ENCODE measurements at regions not wholly inside any gene's neighbourhood (a gene's known extent, or its start where the extent isn't known, plus 50 kb on each side); places are given as distances from the start of the nearest gene placed in this dataset.
A peak's percentile ranks its signal among the peaks of the same experiment; 100 is the strongest.
"Not testable (repeated sequence)": the region's sequence is repeated elsewhere in the genome, so short reads cannot be mapped to it uniquely, and the experiment has no call there.

DNA sequence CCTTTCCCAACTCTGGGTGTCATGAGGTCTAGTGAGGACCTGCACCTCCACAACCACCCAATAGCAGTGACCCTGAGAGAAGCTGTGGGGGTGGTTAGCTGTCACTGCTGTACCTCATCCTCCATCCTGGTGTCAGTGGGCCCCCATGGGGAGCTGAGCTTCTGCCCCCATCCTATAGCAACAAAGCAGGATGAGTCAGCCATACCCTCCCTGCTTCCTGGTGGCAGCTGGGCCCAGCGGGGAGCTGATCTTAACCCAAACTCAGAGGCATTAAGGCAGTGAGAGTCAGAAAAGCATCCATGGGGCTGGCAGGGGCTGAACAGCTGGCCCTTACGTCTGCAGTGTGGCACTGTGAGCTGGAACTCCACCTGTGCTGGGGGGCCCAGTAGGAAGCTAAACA, 247.8 kb upstream of the HDAC4 start:
- no peak for DNase-seq (ENCODE audit: low read depth)

DNA sequence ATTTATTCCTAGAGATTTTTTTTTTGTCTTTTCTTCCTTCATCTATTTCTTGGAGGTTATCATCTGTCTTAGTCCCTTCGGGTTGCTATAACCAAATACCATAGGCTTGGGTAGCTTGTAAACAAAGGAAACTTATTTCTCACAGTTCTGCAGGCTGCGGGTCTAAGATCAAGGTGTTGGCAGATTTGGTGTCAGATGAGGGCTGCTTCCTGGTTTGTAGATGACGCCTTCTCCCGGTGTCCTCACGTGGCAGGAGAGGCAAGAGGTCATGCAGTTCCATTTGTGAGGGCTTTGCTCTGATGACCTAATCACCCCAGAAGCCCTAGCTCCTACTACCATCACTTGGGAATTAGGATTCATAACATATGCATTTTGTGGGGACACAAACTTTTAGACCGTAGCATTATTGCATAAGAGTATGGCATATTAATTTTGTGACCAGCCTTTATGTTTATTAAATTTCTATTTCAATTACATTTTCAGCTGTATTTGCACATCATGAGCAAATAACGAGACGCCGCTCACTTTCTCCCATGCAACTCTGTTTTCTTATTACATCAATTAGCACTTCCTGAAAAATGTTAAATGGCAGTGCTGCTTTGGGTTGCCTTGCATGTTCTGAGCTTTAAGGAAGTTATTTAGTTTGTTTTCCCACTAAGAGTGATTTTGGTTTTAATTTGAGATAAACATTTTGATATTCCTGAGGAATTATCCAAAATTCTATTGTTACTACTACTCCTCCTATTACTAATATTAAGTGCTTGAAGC, 246.4 kb upstream of the HDAC4 start:
- no peak for DNase-seq (ENCODE audit: low read depth)

DNA sequence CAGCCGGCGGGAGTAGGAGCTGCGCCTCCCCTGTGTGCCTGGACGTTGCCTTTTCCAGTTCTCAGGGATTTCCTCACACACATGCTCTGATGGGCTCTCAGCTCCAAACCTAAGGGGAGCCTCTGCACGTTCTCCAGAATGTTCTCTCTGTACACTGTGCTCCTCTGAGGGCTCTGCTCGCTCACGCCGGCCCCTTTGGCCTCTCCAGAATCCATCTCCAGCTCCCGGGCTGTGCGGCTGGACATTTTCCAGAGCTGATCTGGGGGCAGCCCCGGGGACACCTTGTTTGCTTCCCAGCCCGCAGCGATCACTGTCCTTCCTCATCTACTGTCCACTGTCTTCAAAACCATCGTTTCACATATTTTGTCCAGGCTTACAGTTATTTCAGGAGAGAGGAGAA, 245.4 kb upstream of the HDAC4 start:
- no peak for DNase-seq (ENCODE audit: low read depth)

DNA sequence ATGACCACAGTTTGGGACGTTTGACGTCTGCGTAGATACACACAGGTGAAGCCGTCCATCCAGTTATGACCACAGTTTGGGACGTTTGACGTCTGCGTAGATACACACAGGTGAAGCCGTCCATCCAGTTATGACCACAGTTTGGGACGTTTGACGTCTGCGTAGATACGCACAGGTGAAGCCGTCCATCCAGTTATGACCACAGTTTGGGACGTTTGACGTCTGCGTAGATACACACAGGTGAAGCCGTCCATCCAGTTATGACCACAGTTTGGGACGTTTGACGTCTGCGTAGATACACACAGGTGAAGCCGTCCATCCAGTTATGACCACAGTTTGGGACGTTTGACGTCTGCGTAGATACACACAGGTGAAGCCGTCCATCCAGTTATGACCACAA, 243.8 kb upstream of the HDAC4 start:
- not testable (repeated sequence) for DNase-seq (ENCODE audit: low read depth)

DNA sequence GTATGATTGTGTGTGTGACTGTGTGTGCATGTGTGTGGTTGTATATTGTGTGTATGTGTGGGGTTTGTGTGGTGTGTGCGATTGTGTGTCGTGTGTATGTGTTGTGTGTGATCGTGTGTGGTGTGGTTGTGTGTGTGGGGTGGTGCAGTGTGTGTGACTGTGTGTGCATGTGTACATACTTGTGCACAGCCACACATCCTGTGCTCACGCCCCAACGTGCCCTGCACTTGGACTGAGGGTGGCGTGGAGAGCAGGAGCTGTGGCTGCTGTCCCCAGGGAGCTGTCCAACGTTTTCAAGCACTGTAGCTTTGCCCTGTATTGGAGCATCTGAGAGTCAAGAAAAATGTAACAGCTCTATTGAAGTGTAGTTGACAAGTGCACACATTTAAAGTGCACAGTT, 243.2 kb upstream of the HDAC4 start:
- DNase-seq (ENCODE audit: low read depth), result no peak

DNA sequence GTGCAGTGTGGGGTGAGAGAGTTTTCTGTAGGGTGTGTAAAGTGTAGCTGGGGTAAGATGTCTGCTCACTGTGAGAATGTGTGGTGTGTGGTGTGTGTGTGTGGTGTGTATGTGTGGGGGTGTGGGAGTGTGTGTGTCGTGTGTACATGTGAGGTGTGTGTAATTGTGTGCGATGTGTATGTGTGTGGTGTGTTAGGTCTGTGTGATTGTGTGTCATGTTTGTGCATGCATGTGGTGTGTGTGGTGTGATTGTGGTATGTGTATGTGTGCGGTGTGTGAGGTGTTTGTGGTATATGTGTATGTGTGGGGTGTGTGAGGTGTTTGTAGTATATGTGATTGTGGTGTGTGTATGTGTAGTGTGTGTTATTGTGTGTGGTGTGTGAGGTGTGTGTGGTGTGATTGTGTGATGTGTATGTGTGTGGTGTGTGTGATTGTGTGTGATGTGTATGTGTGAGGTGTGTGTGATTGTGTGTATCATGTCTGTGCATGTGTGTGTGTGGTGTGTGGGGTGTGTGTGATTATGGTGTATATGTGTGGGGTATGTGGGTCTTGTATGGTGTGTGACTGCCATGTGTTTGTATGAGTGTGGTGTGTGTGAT, 241.7 kb upstream of the HDAC4 start:
- DNase-seq (ENCODE audit: low read depth), result no peak

DNA sequence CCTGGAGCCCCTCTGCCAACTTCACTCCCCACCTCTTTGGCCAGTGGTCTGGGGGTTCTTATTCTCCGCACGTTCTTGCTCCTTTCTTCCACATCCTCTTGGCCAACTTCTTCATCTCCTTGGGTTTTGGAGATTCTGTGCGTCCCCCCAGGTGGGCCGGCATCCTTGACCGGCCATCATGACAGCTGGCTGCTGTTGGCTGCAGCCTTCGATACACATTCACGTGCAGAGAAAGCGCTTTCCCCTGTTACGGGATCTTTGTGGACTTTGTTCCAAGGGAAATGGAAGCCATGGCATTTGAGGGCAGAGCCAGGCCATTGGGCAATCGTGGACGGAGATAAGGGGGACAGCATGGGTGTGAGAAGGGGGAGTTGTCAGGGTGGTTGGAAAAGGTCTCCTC, 241.1 kb upstream of the HDAC4 start:
- not testable (repeated sequence) for DNase-seq (ENCODE audit: low read depth)

DNA sequence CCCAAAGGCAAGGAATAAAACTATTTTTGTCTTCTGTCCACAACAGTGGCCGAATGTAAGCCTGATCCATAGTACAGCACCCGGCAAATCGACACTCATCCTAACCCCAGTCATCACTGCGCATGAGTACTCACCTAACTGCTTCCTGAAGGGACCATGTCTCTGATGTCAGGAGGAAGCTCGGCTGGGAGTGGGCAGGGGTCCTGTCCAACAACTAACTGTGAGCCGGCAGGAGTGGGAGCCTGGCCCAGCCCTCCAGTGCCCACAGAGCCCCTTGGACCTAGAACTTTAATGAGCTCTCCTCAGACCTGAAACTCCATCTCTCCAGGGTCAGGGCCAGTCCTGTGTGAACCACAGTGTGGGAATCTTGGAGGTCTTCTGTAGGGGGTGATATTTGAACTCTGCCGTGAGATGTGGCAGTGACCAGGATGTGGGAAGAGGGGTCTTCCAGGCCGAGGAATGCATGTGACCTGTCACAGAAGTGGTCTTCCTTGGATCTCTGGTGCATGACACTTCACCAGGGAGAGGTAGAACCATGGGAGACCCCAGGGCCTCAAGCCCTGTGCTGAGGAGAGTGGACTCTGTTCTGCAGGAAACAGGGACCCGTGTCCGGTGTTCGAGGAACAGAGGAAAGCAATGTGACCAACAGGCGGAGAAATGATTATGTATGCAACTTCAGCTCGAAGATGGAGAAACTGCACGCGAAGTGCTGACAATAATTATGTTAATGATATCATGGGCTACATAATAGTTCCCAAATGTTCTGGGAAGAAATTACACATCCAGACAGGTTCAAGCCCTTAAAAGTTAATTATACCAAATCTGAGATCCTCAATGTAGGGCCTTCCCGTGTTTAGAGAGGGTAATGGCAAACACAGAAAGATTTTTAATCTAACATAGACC, 240.1 kb upstream of the HDAC4 start:
- no peak for DNase-seq (ENCODE audit: low read depth)

DNA sequence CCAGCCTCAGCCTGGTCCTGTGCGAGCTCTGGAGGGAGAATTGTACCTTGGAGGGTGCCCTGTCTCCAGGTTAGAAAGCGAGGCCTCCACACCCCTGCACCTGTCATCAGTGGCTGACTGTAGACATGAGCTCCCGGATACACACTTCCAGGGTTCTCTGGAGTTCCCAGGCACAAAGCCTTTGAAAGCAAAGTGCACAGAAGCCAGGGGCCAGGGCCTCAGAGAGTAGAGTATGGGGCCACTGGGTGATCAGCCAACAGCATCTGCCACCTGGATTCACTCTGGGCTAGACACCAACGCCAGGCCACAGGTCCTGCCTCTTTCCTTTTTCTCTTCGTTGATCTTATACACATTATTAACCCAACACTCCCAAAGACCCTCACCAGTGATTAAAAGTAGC, 239.4 kb upstream of the HDAC4 start:
- no peak for DNase-seq (ENCODE audit: low read depth)

DNA sequence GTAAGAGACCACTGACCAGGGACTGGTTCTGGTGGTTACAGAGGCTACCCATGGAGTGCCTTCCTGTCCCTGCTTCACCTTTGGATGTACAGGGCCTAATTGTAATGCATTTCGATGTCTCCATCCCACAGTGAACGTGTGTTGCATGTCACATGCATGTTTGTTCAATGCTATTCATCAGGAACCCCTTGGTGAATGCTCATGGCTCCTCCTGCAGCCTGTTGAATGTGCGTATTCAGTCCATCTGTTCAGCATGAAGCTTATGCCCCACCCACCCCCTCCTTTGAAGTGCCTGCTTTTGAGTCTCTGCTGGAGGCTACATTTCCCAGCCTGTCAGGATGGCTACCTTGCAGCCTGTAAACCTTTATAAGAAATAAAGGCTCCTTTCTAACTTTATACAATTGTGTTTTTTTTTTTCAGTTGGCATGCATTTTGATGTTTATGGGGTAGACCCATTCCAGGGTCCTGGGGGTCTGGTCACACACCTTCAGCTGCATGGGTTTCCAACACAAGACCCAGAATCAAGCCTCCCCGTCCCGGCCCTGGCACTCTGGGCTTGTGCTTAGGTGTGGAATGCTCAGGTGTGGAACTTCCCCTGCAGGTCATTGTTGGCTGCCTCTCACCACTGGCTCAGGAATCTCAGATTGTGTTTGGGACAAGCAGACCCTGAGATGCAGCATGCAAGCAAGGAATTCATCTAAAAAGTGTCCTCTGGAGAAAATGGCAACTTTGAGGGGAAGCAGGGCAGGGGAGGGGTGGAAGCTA, 238.8 kb upstream of the HDAC4 start:
- no peak for DNase-seq (ENCODE audit: low read depth)

DNA sequence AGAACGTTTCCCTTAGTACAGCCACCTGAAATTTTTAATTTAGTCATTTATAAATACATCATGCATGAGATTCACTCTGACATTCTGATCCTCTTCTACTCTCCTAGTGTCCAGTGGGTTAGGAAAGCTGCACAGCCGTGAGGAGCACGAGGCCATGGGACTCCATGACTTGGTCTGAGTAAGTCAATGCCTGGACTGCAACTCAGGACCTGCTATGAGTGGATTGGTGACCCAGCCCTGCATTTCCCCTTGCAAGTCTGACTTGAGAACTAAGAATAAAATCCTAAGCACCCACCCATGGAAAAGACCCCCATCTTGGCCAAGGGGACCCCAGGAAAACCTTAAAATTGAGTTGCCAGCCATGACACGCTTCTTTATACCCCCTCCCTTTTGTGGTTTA, 237.6 kb upstream of the HDAC4 start:
- DNase-seq (ENCODE audit: low read depth), result no peak

DNA sequence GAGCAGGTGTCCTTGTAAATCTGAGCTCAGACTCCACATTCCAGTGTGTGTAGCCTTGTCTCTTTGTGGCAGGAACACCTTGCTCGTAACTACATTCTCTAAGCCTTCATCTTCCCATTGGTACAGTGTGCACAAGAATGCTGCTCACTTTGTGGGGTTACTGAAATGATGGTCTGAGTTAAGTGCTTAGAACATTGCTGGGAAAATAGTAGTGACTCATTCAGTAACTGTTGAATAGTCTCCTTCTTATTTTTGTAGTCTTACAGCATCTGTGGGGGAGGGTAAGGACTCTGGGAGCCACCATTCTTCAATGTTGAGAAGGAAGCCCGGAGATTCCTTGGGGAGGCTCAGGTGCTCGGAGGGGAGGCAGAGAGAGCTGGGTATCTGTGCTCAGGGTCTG, 236.0 kb upstream of the HDAC4 start:
- no peak for DNase-seq (ENCODE audit: low read depth)

DNA sequence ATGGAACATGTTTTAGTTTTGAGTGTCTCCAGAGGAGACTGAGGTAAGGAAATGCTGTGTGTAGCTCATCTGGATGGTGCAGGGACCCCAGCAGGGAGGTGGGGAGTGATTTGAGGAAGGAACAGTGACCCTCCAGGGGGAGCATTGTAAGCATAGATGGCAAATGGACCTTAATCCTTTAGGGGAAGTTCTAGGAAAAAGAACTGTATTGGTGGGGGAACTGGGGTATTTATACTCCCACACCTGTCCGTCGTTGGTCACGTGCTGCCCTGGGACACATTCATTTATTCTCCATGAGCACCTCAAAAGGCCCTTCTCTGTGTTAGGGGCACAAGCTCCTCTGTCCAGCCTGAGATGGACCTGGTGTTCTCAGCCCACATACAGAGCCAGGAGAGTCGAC, 233.9 kb upstream of the HDAC4 start:
- DNase-seq (ENCODE audit: low read depth), result no peak

DNA sequence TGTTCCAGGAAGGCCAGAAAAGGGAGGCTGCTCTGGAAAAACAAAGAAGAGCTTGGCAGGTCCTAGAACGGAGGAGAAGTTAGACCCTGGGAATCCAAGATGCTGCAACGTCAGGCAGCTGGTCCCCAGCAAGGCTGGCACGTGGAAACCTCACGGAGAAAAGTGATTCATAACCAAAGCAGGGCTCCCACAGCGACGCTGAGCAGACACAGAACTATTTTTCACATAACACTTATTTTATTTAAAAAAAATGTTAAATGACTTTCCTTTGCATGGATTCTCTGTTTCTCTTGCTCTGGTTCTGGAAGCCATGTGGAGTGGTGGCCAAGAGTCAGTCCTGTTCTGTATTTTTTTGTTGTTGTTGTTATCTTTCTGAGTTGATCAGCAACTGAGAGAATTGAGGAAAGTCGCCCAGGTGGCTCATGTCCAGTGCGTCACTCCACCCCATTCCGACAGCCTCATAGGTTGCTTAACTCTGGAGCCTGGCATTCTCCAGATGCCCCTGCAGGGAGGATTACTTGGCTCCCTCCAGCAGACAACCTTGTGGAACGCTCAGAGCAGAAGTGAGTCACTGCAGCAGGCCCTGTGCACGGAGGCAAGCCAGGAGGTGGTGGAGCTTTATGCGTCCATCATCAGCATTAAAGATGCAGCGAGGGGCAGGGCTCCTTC, 229.9 kb upstream of the HDAC4 start:
- DNase-seq (ENCODE audit: low read depth), result peak; percentile 77

DNA sequence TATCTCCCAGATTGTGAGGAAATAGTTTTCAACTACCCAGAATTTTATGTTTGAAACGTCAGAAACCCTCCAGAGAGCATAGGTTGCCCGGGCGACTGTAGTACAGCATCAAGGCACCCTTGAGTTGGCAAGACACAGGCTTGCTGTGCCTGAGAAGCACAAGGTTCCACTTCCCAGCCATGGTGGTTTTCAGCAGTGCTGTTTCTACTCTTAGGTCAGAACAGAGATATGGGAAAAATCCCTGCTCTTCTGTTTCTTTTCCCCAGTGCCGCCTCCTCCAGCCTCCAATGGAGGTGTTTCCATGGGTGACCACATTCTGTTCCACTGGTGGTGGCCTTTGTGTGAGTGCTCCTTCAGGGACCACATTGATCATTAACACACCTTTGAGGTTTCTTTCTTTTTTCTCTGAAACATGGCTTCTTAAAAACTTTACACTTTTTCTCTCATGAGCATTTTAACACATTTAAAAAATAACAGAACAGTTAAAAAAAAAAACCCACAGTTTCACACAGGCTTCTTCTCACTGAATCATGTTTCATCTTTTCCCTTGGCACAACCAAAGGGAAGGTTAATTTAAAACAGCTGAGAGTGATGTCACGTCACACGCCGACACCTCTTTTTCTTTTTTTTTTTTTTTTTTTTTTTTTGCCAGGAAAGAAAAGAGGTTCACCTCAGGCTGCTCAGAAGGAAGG, 229.3 kb upstream of the HDAC4 start:
- peak; percentile 17 for DNase-seq (ENCODE audit: low read depth)

DNA sequence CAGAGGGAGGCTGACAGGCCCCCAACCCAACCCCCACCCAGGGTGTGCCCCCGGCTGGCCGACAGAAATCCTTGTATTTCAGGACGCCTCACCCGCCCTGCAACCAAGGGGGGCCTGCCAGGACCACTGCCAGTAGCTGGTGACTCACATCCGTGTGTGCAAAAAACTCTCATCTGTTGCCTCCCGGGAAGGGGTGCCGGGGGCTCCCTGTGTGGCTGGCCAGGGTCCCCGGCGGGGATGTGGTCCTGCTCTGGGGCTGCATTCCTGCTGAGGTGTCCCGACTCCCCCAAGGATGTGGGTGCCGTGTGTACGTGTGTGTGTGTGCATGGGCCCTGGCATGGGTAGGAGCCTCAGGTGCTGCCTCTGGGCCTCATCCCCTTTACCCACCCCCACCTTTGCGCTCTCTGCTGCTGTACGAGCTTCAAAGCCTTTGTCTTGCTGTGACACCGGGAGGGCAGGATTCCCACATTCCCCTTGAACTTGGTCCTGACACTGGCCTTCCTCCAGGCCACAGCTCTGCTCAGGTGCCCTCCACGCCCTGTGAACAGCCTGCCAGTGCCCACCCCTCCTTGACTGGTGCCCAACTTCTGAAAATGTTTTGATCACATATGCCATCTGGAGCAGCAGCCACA, 226.3 kb upstream of the HDAC4 start:
- no peak for DNase-seq (ENCODE audit: low read depth)

DNA sequence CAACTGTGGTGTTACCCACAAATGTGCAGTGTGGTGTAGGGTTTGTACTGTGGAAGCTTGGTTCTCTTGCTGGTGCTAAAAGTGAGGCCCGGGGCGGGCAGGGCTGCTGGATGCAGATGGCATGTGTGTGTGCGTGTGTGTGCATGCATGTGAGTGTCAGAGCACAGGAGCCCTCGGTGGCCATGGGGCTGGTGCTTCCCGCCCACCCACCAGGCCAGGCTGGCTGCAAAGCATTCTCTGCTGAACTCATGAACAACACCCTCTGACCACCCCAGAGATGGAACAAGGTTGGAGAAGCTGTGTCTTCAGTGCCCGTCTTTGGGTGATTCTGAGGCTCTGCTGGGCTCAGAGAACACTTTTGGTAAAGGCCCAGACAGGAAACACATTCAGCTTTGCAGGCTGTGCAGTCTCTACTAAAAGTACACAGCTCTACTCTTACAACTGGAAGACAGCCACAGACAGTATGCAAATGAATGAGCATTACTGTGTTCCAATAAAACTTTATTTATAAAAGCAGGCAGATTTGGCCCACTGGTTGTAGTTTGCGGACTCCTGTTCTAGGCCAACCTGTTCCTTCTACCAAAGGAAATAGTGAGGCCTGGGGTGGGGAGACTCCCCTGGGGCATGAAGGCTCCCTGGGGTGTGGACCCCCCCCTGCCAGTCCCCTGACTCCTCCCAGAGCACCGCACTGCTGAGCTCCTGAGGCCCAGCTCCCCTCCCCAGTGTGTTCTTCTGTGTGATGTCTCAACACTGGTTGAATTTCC, 225.3 kb upstream of the HDAC4 start:
- no peak for DNase-seq (ENCODE audit: low read depth)

DNA sequence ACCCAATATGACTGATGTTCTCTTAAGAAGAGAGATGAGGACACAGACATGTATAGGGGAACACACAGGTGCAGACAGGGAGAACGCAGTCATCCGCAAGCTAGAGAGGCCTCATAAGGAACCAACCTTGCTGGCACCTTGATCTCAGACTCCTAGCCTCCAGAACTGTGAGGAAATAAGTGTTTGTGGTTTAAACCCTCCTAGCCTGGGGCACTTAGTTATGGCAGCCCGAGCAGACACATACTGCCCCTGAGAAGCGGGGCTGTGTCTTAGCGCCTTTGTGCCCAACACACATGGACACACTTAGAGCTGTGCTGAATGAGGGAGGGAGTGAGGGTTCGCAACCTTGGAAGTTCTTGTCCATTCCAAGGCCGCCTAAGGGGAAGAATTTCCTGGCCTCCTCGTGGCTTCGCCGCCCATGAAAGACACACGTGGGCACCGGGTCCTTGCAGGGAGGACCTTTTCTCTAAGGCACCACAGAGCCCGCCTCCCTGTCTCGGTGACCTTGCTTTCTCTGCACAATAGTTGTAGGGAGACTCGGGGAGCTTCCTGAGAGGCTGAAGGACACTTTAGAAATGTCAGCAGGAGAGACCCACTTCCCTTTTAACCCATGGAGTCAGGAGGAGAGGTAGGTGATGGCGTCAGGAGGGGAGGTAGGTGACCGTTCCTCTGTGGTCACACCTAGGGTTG, 224.5 kb upstream of the HDAC4 start:
- DNase-seq (ENCODE audit: low read depth), result no peak

DNA sequence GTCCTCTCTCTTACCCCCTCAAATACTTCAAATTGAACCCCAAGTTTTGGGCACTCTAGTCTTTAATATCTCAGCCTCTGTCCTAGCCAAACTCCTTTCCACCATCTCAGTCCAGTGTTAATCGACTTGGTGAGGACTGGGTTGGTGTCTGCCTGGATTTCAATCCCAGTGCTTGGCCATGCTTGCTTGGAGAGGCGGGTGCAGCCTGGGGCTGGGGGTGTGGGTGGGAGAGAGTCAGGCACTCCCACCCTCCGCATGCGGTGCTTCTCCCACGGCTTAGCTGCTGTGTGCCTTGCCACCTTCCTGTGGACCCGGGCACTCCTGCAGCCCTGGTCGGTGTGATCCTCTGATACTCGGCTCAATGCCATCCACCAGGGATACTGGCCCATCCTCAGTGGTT, 220.8 kb upstream of the HDAC4 start:
- no peak for DNase-seq (ENCODE audit: low read depth)

Measured in GM04504 (cell line).